Effector CD4-positive, alpha-beta T cell (primary cell): ENCODE measurements at regions not wholly inside any gene's neighbourhood (a gene's known extent, or its start where the extent isn't known, plus 50 kb on each side); places are given as distances from the start of the nearest gene placed in this dataset.

Experiments
- DNase-seq: peaks from one replicate; pipeline ENCODE4 v3.0.0-alpha.2; 2020

DNA sequence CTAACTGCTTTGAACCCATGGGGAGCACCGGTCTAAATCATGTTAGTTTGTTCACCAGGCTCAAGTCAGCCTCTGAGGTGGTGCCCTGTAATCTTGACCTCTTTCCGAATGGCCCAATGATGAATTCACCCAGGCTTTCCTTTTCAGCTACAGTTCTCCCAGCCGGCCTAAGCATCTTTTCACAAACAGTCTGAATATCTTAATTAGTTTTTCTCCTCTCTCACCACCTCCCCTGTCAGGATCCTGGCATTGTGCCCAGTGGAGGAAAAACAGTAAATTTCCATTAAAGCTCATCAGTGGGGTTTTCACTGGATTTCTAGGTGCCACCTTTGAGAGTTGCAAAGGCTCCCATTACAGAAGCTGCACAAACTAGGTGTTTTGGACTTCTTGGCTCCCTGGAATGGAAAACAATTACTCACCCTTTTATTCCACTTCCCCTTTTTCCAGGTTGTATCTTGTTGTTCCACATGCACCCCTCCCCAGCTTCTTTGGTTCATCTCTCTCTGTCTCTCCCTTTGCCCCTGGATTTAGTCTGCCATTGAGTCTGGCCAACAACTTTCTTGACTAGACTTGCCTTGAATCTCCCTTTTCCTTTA is 69.4 kb upstream of the ADAMTSL1 start:
- DNase-seq, result no peak

DNA sequence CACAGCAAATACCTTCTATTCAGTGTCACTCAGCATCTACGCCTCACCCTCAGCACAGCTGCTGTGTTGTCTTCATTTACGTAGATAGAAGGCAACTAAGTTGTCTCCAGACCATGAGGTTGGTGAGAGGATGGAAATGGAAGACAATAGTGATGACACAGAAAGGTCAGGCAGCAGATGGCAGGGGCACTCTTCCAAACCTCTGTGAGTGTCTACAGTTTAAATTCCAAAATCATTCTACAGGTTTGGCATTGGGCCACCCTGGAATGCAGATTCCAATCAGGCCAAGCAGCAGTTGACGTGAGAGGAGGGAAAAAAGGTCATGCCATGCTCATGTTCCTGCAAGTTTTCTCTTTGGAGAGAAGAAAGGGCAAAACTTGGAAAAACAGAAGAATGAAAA is 68.7 kb upstream of the ADAMTSL1 start:
- DNase-seq, result no peak

DNA sequence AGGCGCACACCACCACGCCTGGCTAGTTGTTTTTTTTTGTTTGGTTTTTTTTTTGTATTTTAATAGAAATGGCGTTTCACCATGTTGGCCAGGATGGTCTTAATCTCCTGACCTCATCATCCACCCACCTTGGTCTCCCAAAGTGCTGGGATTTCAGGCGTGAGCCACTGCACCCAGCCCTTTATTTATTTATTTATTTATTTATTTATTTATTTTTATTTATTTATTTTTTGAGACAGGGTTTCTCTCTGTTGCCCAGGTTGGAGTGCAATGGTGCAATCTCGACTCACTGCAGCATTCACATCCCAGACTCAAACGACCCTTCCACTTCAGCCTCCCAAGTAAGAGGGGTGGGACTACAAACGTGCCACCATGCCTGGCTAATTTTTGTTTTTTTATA is 63.0 kb upstream of the ADAMTSL1 start:
- no peak for DNase-seq

DNA sequence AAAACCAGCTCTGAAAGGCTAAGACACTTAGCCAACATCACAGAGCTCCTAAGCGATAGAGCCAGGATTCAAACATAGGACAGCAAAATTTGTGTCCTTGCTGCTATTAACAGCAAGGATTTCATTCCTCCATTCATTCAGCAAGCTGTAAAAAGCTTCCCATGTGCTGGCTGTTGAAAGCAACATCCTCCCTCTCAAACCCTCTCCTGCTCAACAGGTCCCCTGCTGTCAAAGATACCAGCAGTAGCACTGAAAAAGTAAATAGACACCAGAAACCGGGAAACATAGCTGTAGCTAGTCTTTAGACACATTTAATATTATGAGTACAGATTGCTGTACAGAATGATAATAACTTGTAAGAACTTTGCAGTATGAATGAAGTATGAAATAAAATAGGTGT is 52.6 kb upstream of the ADAMTSL1 start:
- no peak for DNase-seq

DNA sequence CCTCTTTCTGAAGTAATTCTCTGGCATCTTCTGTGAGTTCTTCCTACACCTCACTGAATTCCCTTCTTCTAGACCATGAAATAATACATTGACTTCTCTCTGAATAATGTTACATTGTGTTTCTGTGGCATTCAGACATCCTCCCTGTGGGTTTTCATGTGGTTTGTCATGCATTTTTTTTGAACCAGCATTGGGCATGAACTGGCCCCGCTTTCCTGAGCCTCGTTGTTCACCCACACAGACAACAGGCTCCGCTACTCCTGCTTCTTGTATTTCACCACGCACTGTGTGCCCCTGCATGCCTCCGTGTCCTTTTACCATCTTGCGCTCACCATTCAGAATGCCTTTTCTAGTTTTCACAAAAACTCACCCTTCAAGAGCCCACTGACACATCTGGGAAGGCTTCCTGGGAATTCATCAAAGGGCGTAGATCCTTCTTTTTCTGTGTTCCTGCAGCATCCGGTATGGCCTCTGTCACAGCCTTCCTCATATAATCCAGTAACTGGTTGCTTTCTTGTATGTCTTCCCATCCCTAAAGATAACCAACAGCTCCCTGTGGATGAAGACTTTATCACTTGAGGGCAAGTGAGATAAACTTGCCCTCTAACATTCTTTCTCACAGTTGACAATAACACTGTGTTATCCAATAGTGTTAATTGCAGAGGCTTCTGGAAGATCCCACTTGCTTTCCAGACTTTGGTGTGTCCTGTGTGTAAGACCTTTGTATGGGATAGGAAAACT is 51.5 kb upstream of the ADAMTSL1 start:
- DNase-seq, result no peak

DNA sequence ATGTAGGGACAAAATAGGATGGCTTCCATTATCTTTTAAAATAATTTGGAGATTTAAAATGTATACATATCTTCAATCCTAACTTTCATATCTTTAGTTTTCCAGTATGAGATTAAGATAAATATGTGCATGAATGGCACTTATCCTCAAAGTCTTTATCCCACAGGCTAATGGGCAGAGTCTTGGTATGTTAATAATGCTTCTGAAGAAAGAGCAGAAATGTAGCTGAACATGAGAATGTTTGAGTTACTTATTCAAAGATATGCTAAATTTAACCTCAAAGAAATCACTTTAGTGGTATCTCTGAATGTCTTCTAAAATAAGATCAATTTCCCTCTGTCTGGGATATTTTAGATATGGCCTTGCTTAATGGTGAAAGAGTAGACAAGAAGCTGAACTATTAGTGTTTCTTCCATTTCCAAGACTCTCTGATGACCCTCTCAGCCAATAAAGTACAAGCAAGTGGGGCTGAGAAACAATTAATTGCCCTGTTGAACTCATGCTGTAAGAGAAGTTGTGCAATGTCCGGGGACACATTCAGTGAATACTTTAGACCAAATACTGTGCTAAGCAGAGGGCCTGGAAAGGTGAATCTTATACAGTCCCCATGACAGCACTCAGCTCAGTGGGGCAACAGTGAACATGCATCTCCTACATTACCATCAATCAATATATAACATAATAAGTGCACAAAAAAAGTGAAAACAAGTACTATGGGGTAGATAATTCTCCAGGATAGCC is 50.0 kb upstream of the ADAMTSL1 start:
- no peak for DNase-seq
